Suppressor macrophage treated with lipopolysaccharide for 4 hours (primary cell): ENCODE measurements at regions not wholly inside any gene's neighbourhood (a gene's known extent, or its start where the extent isn't known, plus 50 kb on each side); places are given as distances from the start of the nearest gene placed in this dataset.
A peak's percentile ranks its signal among the peaks of the same experiment; 100 is the strongest.
"Not testable (repeated sequence)": the region's sequence is repeated elsewhere in the genome, so short reads cannot be mapped to it uniquely, and the experiment has no call there.

Experiments
- DNase-seq: peaks from one replicate; pipeline ENCODE4 v3.0.0-alpha.2; 2020

DNA sequence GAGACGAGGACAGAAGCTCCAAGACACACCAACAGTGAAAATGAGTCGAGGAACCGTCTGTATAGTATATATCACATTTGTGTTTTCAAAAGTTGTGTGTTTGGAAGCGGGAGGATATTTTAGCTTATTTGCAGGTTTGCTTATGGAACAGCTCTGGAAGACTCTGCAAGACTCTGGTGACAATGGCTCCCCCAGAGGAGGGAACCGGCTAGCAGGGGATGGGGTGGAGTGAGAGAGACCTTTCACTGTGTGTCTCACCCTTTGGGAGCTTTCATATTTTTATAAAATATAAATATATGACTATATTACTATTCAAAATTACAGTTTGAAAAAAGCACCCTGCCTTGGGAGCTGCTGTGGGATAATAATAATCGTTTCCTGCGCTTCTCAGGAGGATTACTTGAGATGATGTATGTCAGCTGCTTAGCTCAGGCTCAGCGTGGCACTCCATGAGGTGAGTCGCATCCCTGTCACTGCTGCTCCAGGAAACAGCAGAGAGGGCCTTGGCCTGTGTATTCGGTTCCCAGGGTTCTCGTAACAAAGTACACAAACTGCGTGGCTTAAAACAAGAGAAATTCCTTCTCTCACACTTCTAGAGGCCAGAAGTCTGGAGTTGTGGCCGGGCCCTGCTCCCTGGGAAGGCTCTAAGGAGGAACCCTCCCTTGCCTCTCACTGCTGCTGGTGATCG lies 183.9 kb downstream of the FAM43A start:
- DNase-seq, result peak; percentile 31

DNA sequence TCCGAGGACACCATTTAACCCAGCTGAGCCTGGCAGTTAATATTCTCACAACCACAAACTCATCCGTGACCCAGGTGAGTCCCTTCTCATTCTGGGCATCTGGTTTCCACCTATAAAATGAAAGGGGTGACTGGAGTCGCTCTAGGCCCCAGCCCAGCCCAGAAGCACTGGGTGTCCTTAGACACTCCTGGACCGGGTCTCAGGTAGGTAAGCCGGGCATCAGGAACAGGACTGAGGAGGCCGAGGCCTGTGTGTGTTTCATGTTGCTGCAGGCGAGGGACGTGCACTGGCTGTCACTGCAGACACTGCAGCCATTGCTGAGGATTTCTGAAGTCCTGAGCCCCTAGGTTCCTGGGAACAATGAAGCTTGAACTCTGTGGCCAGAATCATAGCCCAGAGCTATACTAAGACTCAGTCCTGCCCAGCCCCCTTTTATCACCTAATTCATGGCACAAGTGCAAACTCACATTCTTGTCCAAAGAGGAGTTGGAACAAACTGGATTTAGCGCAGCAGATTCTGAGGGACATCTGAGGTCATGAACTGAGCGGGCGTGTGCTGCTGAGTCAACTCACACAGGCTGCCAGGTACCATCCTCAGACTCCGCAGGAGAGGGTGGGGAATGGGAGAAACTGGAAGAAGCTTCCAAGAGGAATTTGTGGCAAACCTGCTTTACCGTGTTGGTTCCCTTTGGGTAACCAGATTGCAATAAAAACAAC lies 184.9 kb downstream of the FAM43A start:
- no peak for DNase-seq

DNA sequence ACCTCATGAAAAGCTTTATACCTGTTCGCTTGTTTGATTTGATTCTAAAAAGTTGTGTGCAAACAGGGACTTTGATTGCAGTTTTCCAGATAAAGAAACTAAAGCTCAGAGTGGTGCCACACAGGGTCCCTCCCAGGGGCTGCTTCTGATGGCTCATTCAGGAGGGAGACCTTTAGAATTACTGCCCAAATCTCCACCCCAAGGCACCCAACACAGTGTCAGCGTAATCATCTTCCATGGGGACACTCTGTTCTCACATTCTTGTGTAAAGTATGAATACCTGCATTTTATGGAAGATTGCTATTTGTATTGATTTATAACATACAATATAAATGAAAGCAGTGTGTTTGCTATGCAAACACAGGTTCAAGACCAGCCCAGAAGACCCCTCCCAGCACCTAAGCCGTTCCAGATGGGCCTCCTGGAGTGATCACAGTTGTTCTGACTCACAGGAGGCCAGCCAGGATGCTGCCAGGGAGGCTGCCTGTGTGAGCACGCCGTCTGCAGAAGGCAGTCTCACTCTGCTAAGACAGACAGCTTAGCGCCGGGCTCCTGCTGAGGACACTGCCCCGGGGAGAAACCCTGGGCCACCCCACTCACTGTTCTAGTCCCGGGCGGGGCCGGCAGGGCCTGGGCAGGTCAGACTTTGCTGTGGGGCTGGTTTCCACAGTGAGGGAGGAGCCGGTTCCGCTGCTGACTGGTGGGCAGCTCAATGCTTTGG lies 185.6 kb downstream of the FAM43A start:
- no peak for DNase-seq

DNA sequence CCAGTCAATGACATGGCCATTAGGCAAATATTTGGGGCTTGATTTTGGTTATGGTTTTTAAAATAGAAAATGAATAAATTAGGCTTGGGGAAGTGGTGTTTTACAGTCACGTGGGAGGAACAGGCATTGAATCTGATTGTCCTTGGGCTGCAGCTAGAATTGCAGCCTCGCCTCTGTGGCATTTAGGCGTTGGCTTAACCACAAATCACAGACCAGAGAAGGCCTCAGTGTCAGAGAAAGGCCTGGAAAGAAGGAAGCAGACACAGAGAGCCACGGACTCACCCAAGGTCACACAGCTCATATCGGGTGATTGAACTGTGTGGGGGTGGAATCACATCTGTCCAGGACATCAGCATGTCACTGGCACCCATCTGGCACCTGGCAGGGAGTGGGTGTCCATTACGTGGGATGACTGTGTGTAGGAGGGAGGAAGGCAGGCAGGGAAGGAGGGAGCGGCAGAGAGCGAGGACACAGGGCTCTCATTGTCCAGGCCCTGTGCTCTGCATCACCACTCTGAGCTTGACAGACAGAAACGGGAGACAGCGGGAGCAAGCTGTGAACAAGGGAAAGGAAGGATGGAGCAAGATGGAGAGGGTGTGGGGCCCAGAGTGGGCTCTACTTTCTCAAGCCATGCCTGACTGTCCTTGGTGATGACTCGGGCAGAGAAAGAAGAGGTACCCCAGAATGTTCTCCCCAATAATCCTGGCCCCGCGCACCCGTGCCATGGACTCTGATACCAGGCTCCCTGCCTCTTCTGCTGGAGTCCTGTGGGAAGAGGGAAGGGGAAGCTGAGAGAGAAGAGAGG lies 186.4 kb downstream of the FAM43A start:
- peak; percentile 83 for DNase-seq

DNA sequence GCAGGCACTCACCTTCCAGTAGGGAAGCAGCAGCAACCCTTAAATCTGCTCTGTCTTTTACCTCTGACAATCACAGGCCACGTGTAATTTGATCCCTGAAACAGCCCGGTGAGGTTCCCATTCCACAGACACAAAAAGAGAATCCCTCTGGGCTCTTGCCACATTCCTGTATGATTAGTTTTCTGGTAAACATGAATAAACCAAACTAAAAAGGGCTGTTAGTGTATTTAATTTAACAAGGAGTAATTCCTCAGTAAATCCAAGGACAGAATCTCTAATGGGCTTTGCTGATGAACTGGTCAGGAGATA lies 186.9 kb downstream of the FAM43A start:
- no peak for DNase-seq

DNA sequence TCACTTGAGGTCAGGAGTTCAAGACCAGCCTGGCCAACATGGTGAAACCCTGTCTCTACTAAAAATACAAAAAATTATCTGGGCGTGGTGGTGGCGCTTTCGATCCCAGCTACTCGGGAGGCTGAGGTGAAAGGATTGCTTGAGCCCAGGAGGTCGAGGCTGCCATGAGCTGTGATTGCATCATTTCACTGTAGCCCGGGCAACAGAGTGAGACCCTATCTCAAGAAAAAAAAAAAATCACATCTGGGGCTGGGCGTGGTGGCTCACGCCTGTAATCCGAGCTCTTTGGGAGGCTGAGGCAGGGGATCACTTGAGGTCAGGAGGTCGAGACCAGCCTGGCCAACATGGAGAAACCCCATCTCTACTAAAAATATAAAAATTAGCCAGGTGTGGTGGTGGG lies 187.8 kb downstream of the FAM43A start:
- DNase-seq, result not testable (repeated sequence)

DNA sequence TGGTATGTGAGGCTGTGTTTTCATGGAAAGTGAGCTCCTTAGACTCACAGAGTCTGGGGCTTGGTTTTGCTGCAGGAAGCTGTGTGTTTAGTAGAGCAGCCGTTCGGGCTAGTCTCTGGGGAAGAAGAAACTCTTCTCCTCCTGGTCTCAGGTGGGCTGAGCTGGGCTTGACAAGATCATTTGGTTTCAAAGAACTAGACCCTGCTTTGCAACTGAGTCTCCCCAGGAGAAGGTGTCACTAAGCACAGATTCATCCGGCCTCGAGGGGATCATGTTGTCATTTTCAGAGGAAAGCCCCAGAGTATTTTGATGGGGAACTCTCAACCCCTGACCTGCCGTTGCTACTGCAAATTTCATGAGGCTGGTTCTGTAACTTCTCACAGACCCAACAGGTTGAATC lies 188.5 kb downstream of the FAM43A start:
- no peak for DNase-seq

DNA sequence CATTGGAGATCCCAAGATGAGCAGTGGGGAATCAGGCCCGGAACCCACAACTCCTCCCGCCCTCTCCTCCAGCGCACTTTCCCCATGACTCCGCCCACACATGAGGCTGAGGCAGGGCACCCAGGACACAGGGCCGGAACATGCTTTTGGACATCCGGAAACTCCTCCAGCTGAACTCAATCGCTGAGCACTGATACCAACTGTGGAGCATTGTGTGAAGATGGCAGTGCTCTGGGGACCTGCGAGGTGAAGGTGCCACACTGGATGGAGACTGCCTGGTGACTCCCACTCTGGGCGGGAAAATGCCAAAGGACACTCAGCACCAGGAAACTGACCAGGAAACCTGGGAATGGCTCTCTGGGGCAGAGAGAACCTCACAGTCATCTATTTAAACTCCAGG lies 189.1 kb downstream of the FAM43A start:
- no peak for DNase-seq

DNA sequence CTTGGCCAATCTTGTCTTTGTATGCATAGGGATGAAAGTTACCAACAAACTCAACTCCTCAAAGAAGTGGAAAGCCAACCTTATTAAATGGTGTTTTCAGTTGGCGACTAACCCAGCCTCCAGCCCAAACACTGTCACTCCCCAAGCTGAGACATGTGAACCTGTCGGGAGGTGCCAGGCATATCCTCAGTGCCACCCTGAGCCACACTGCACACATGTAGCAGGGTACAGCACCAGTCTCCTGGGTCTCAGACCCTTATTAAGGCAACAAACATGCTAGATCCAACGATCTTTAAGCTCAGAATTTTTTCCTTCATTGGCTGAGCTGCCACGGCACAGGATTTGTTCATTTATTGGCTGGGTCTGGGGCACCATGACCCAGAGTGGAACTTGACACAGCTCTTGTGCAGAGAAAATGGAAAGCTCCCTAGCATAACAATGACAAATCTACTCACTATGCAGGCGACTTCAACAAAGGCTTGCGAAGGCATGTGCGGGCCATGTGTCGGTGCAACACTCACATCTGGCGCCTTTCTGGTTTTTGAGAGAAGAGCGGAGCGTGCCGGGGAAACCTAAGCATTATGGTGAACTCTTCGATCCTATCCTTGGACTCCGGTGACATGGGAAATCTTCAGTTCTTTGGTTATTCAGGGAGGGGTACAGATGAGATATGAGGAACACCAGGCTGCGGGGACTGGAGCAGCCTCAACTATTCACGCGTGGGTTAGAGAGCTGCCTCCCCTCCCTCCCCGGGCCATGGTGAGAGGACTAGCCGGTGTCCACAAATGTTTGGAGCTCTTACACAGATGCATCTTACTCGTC lies 190.1 kb downstream of the FAM43A start:
- no peak for DNase-seq

DNA sequence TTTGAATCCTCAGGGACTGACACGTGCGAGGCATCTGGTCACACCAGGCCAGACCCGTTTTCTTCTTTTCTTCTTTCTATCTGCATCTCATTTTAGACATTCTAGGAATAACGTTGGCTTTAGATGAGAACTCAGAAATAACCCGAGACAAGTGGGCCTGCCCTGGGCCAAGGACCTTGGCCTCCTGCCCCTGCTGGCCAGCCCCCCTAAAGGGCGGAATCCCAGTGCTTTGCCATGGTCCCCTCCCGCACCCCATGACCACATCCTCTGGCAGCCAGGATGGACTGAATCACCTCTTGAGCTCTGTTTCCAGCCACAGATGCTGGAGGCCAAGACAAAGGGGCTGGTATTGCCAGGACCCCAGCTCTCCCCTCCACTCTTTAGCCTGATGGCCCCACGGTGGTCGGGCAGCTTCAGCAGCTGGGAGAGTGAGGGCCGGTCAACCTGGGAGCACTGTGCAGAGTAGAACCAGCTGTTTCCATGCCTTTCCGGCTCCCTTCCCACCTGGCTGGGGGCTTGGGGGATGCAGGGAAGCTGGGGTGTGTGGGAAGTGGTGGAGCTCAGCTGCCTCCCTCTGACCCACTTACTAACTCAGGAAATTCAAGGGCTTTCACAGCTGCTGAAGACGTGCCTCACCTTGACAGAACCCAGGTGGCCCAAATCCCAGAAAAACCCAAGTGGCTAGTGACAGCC lies 190.9 kb downstream of the FAM43A start:
- no peak for DNase-seq

DNA sequence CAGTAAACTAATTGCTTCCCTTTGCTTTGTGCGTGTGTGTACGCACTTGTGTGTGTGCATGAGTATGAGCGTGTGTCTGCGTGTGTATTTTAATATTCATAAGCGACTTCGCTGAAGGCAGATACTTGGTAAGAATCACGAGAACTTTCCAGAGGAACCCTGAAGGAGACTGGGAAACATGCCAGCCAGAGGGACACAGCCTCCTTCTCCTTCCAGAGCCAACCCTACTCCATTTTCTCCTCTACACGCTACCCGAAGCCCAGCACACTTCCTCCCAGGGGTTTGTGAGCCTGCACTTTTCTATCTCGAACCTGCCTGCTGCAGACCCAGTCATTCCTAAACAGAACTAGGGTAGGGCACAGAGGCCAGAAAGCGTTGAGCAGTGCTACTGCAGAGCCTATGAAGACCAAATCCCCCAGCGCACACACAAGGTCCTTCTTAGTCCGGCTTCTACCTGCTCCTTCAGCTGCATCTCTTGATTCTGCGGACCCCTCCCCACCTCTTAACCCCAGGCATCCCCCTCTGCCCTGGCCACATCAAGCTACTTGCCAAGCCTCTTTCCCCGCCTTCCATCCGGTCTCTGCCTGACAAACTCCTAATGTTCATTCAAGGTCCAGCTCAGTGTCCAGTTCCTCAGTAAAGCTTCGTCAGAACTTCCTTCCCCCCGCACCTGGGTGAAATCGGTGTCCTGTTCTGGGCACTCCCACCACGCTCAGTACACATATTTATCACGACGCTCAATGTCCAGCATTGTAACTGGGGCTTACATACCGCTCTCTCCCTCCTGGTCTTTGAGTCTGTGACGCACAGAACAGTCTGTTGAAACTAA lies 191.8 kb downstream of the FAM43A start:
- DNase-seq, result no peak

DNA sequence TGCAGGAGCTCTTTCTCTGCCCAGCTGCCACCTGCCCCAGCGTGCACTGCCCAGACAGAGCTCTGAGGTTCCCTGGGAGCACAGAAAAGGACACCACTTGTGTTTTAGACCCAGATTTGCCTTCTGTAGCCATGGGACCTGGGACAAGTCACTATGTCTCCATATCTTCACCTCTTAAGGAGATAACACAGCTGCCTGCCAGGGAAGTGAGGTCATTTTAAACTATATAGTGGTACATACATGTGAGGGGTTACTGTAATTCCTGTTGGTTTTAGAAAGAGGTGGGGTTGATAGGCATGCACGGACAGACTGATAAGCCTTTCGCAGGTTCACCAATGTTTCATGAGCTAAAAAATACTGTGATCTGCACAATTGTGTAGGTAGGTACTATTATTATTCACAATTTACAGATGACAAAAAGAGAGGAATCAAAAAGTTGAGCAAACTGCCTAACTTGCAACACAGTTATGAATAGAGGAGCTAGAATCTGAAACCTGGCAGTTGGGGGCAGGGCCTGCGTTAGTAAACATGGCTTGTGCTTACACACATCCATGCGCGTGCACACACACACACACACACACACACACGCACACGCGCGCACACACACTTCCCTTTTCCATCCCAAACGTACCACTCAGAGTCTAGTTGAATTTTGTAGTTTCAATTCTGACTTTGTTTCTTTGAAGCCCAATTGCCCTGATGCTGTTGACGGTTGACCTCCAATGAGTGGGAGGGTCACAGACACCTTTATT lies 193.6 kb downstream of the FAM43A start:
- peak; percentile 68 for DNase-seq

DNA sequence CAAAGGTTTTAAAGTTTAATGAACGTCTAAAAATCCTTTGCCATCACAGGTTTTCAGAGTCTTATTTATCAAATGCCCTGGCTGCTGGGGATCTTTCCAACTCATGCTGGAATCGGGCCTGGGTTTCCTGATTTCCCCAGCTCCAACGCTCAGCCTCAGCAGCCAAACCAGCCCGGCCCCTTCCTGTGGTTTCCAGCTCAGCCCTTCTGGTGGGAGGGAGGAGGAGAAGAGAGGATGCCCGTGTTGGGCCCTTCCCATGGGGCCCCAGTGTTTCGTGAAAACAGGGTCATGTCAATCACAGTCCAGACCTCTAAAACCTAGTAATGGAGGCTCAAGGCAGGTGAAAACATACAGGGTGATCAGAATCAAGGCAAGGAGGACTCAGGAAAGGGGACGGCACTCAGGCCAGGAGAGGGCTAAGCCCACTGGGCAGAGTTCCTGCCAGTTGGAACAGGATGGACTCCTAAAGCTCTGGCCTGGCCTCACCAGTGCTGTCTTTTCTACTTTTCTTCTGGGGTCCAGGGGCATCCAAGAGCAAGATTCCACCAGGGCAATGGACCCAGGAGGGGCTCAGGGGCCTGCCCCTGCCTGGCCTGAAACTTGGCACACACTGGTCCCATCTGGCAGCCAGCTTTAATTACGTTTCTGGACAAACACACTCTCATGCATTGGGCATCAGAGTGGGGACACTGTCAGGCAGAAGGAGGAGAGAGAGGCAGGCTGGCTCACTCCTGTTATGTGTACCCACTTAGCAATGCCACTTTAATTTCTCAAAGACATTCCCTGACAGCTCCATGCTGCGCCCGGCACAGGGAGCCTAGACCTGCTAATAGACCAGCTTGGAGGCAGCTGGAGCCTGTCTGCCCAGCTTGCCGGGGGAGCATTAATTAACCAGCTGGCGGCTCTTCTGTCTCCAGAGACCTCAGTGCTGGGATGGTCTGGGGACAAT lies 194.6 kb downstream of the FAM43A start:
- DNase-seq, result peak; percentile 44

DNA sequence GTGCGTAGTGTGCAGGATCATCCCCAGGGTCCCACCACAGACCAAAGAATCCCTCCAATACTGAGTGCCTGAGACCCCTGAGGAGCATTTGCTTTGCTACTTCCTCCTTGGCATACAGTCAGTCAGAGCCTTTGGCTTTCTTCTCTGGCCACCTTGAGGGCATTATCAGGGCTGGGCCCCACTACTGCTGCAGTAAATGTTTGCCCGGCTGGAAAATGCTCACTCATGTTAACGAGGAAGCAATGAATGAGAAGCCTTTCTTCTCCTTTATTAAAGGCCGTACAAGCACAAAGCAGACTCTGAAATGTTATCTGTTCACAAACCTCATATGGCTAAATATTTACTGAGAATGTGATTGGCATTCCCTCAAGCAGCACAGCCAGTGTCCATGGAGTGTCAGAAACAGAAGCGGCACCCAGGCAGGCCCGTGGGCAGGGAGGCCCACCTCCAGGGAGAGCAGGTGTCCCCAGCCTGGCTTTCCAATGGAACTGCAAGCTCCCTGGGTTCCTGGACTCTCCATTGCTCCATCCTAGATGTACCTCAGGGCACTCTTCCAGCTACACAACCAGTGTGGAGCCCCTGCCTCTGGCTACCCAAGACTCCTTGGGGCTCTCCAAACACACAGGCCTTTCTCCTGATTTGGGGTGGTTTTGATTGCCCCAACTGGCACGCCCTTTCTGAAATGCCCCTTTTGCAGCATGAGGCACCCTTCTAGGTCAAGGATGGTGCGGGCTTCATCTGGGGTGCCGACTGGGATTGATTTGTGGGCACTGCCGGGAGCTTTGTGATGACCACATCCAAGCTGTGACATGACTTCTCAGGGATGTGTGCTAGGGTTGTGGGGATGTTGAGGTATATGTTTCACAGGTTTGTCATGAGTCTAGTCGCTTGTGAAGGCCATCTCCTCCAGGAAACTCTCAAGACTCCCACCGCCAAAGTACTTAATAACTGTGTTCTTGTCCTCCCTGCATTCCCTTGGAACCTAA lies 195.6 kb downstream of the FAM43A start:
- DNase-seq, result no peak

DNA sequence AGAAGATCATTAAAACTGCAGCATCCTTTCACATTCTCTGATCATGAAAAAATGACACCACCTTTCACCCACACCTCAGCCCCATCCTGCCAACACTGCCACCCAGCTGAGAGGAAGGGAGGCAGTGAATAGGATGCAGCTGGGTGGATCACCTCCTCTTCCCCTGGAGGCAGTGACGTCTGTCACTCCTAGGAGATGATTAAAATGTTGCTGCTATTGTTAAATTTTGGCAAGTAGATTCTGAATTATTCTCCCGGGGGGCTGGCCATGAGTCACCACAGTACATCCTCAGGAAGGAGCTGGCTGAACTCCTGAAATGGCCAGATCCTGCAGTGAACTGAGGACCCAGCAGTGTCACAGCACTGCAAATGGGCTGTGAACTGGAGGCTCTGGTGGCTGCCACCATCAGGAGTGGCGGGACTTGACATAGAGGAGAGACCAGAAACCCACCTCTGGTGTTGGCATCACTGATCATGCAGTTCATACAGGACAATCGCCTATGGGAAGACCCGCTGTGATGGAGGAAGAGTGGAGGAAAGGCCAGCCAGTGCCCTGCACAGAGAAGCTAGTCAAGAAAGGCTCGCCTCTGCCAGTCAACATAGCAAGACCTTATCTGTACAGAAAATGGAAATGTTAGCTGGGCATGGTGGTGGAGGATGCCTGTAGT lies 199.1 kb downstream of the FAM43A start:
- no peak for DNase-seq

DNA sequence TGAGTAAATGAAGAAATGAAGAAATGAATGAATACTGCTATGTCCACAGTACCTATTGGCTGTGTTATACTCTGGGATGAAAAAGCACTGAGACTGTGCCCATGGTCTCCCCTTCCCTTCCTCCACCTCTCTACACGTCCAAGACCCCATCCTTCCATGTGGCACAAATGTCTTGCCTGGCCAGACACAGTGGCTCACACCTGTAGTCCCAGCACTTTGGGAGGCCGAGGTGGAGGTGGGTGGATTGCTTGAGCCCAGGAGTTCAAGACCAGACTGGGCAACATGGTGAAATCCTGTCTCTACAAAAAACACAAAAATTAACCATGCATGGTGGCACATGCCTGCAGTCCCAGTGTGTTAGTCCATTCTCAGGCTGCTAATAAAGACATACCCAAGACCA lies 200.1 kb downstream of the FAM43A start:
- no peak for DNase-seq

DNA sequence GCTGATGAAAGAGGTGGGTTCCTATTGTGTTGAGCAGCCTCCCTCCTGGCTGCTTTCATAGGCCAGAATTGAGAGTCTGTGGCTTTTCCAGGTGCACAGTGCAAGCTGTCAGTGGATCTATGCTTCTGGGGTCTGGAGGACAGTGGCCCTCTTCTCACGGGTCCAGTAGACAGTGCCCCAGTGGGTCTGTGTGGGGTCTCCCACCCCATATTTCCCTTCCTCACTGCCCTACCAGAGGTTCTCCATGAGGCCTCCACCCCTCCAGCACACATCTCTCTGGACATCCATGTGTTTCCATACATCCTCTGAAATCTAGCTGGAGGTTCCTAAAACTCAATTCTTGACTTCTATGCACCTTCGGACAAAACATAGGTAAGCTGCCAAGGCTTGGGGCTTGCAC lies 201.2 kb downstream of the FAM43A start:
- DNase-seq, result no peak
